ENCODE measurements at regions not wholly inside any gene's neighbourhood (a gene's known extent, or its start where the extent isn't known, plus 50 kb on each side); places are given as distances from the start of the nearest gene placed in this dataset.
"Not testable (repeated sequence)": the region's sequence is repeated elsewhere in the genome, so short reads cannot be mapped to it uniquely, and the experiment has no call there.

DNA sequence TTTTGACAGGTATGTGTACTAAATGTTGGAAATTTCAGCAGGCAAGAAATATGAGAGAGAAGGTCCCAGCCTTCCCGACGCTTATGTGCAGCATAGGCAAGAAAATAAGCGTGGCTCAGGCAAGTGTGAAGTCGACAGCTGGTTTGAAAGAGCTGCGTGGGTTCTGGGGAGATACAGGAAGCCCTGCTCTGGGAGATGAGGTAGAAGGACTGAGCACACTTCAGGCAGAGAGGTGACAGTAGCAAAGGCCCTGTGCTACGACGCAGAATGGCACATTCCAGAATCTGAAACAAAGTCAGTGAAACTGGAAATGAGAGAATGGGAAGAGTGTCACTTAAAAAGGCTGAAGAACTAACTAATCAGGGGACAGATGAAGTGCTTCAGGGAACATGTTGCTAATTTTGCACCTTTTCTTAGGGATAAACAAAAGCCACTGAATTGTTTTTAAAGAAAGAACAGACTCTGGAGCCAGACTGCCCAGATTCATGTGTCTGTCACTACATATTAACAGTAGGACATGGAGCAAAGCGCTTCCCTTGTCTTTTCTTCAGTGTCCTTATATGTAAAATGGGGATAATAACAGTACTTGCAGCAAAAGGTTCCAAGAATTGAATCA is 160.1 kb downstream of the SPRY2 start:
- H3K27me3 Mint-ChIP-seq (ENCODE audit: low read depth in 3 of 3): peaks cover 1 to 5% (median 1%) of the 10 kb centered on the region in 3 donors
- no peaks in the 10 kb centered on the region for H3K4me1 Mint-ChIP-seq
- H3K9me3 Mint-ChIP-seq: no peaks in the 10 kb centered on the region
- H3K27ac Mint-ChIP-seq: no peak overlapping the region
- no peak for DNase-seq
- H3K36me3 Mint-ChIP-seq: no peaks in the 10 kb centered on the region
- no peak overlapping the region for H3K4me3 Mint-ChIP-seq

GRCh38 chr13:80177327-80177726 is 163.6 kb downstream of the SPRY2 start:
- Mint-ChIP-seq H3K4me1 (no peaks in the 10 kb centered on the region), H3K27me3 (ENCODE audit: low read depth in 3 of 3) (no peaks in the 10 kb centered on the region), H3K36me3 (no peaks in the 10 kb centered on the region), H3K9me3 (no peaks in the 10 kb centered on the region), H3K4me3 (no peak overlapping the region), H3K27ac (no peak overlapping the region)
- DNase-seq: no peak

- H3K27me3 Mint-ChIP-seq (ENCODE audit: low read depth in 3 of 3): no peaks in the 10 kb centered on the region
- H3K9me3 Mint-ChIP-seq: no peaks in the 10 kb centered on the region
- no peak overlapping the region for H3K27ac Mint-ChIP-seq
- no peak overlapping the region for H3K4me3 Mint-ChIP-seq
- H3K4me1 Mint-ChIP-seq: no peaks in the 10 kb centered on the region
- no peak for DNase-seq
- no peaks in the 10 kb centered on the region for H3K36me3 Mint-ChIP-seq
These were observed 167.7 kb downstream of the SPRY2 start for GRCh38 chr13:80173224-80173623.

DNA sequence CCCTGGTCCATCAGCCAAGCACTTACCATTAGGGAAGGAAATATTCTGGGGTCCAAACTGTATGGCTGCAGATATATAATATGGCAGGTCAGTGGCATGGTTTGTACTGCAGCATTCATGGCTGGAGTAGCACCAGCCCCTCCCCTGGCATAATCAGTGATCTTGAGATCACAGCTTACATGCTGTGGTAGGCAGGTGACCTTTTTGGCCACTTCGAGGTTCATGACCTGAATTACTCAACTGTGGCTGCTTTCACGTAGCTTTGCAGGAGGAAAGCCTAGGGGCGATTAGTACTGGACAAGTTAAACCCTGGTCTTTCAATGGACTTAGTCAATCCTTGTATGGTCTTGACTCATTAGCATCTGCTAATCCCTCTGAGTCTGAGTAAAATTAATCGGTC is 169.8 kb downstream of the SPRY2 start:
- H3K9me3 Mint-ChIP-seq: peaks cover 0 to 2% (median 0%) of the 10 kb centered on the region in 6 donors
- H3K27ac Mint-ChIP-seq: no peak overlapping the region
- H3K27me3 Mint-ChIP-seq (ENCODE audit: low read depth in 3 of 3): peaks cover 0 to 2% (median 2%) of the 10 kb centered on the region in 3 donors
- DNase-seq: no peak
- H3K4me1 Mint-ChIP-seq: no peaks in the 10 kb centered on the region
- no peaks in the 10 kb centered on the region for H3K36me3 Mint-ChIP-seq
- no peak overlapping the region for H3K4me3 Mint-ChIP-seq

DNA sequence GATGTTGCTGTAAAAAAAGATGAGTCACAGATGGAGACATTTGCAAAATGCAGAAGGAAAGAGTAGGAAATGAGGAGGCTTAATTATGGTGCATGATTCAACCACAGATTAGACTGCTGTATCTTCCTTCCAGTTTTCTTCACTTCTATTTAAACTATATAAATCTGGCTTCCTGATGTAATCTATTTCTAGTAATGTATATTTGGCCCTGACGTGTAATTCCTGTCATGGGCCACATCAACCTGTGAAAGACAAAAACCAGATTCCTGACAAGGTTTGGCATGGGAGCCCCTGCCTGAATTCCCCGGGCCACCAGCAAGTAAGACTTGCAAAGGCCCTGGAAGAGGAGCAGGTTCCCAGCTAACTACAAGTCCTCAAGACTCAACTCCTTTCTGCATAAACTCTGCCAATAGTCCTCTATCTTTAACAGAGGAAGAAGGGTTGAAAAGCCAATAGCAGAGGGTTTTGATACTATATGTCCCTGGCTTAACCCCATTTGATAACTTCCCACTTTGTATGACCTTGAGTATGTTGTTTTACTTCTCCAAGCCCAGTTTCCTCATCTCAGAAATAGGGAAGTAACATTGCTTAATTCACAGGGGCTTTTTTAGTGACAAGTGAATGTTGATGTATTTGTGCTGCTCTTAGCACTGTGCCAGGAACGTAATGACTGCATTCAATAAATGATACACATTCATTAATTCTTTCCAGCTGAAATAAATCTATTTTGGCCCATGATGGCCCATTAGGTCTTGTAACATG is 172.7 kb downstream of the SPRY2 start:
- Mint-ChIP-seq H3K36me3 (no peaks in the 10 kb centered on the region), H3K4me1 (no peaks in the 10 kb centered on the region), H3K27ac (no peak overlapping the region), H3K4me3 (no peak overlapping the region), H3K9me3 (peaks cover 0 to 2% (median 0%) of the 10 kb centered on the region in 6 donors), H3K27me3 (ENCODE audit: low read depth in 3 of 3) (peaks cover 1 to 2% (median 2%) of the 10 kb centered on the region in 3 donors)
- DNase-seq: no peak

DNA sequence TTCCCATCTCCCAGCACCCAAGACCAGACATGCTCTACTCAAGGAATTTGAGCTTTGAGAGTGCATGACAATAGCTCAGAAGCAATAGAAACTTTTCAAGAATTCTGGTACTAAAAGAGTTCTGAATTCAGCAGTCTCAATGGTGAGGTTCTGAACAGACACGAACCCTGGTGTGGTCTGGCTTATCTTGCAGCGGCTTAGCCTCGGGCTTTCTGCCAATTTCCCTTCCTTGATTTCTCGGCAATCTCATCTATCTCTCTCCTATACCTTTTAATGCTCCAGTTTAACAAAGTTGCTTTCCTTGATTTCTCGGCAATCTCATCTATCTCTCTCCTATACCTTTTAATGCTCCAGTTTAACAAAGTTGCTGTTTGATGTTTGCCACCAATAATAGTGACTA is 174.6 kb downstream of the SPRY2 start:
- H3K27me3 Mint-ChIP-seq (ENCODE audit: low read depth in 3 of 3): peaks cover 1 to 3% (median 2%) of the 10 kb centered on the region in 3 donors
- no peak overlapping the region for H3K27ac Mint-ChIP-seq
- no peaks in the 10 kb centered on the region for H3K36me3 Mint-ChIP-seq
- H3K4me3 Mint-ChIP-seq: no peak overlapping the region
- DNase-seq: no peak
- H3K9me3 Mint-ChIP-seq: peaks cover 0 to 2% (median 0%) of the 10 kb centered on the region in 6 donors
- no peaks in the 10 kb centered on the region for H3K4me1 Mint-ChIP-seq

DNA sequence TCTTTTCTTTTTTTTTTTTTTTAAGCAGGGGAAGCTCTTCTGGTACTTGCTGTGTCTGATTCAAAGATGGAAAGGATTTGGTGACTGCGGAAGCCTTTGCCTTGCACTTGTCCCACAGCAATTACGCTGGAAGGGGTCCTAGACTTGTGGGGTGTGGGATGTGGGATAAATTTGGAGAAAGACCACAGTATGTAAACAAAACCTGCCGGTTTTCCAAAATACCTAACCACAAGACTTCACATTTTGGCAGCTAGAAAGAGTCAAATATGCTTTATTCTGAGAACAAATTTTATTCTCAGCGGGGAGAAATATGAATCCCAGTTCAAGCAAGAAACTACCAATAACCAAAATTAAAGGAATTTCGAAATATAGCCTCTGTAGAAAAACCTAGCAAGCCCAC is 176.5 kb downstream of the SPRY2 start:
- H3K27me3 Mint-ChIP-seq (ENCODE audit: low read depth in 3 of 3): peaks cover 1 to 5% (median 2%) of the 10 kb centered on the region in 3 donors
- H3K4me1 Mint-ChIP-seq: no peaks in the 10 kb centered on the region
- no peak for DNase-seq
- no peak overlapping the region for H3K4me3 Mint-ChIP-seq
- no peaks in the 10 kb centered on the region for H3K36me3 Mint-ChIP-seq
- peaks cover 0 to 2% (median 0%) of the 10 kb centered on the region in 6 donors for H3K9me3 Mint-ChIP-seq
- no peak overlapping the region for H3K27ac Mint-ChIP-seq

GRCh38 chr13:80161896-80162295 is 179.0 kb downstream of the SPRY2 start:
- Mint-ChIP-seq H3K27me3 (ENCODE audit: low read depth in 3 of 3) (peaks cover 0 to 3% (median 1%) of the 10 kb centered on the region in 3 donors), H3K27ac (no peak overlapping the region), H3K4me1 (no peaks in the 10 kb centered on the region), H3K9me3 (no peaks in the 10 kb centered on the region), H3K4me3 (no peak overlapping the region), H3K36me3 (no peaks in the 10 kb centered on the region)
- DNase-seq: no peak

GRCh38 chr13:80161219-80161618 is 179.7 kb downstream of the SPRY2 start:
- no peak overlapping the region for H3K4me3 Mint-ChIP-seq
- no peaks in the 10 kb centered on the region for H3K36me3 Mint-ChIP-seq
- H3K4me1 Mint-ChIP-seq: no peaks in the 10 kb centered on the region
- no peak for DNase-seq
- peaks cover 0 to 3% (median 1%) of the 10 kb centered on the region in 3 donors for H3K27me3 Mint-ChIP-seq (ENCODE audit: low read depth in 3 of 3)
- H3K27ac Mint-ChIP-seq: no peak overlapping the region
- peaks cover 0 to 4% (median 0%) of the 10 kb centered on the region in 6 donors for H3K9me3 Mint-ChIP-seq

- no peak for DNase-seq
- Mint-ChIP-seq H3K9me3 (peaks cover 0 to 4% (median 0%) of the 10 kb centered on the region in 6 donors), H3K4me1 (no peaks in the 10 kb centered on the region), H3K4me3 (no peak overlapping the region), H3K36me3 (no peaks in the 10 kb centered on the region), H3K27ac (no peak overlapping the region), H3K27me3 (ENCODE audit: low read depth in 3 of 3) (peaks cover 0 to 3% (median 1%) of the 10 kb centered on the region in 3 donors)
These were observed 180.8 kb downstream of the SPRY2 start for GRCh38 chr13:80160110-80160509.

GRCh38 chr13:80157261-80157932 is 183.5 kb downstream of the SPRY2 start:
- DNase-seq: no peak
- Mint-ChIP-seq H3K4me1 (no peaks in the 10 kb centered on the region), H3K4me3 (no peak overlapping the region), H3K36me3 (no peaks in the 10 kb centered on the region), H3K9me3 (peaks cover 0 to 4% (median 0%) of the 10 kb centered on the region in 6 donors), H3K27ac (no peak overlapping the region), H3K27me3 (ENCODE audit: low read depth in 3 of 3) (peaks cover 0 to 3% (median 0%) of the 10 kb centered on the region in 3 donors)

GRCh38 chr13:80152142-80152541 is 188.8 kb downstream of the SPRY2 start:
- not testable (repeated sequence) for H3K27ac Mint-ChIP-seq; H3K36me3 Mint-ChIP-seq; H3K27me3 Mint-ChIP-seq (ENCODE audit: low read depth in 3 of 3); H3K4me1 Mint-ChIP-seq; H3K4me3 Mint-ChIP-seq; DNase-seq; H3K9me3 Mint-ChIP-seq

GRCh38 chr13:80151016-80151415 is 189.9 kb downstream of the SPRY2 start:
- Mint-ChIP-seq H3K4me3 (no peak overlapping the region), H3K27me3 (ENCODE audit: low read depth in 3 of 3) (peaks cover 0 to 2% (median 0%) of the 10 kb centered on the region in 3 donors), H3K4me1 (no peaks in the 10 kb centered on the region), H3K9me3 (peaks cover 0 to 5% (median 0%) of the 10 kb centered on the region in 6 donors), H3K27ac (no peak overlapping the region), H3K36me3 (no peaks in the 10 kb centered on the region)
- DNase-seq: no peak

- no peak for DNase-seq
- H3K27ac Mint-ChIP-seq: no peak overlapping the region
- H3K36me3 Mint-ChIP-seq: no peaks in the 10 kb centered on the region
- H3K4me1 Mint-ChIP-seq: no peaks in the 10 kb centered on the region
- peaks cover 0 to 5% (median 0%) of the 10 kb centered on the region in 6 donors for H3K9me3 Mint-ChIP-seq
- peaks cover 0 to 2% (median 0%) of the 10 kb centered on the region in 3 donors for H3K27me3 Mint-ChIP-seq (ENCODE audit: low read depth in 3 of 3)
- no peak overlapping the region for H3K4me3 Mint-ChIP-seq
These were observed 191.2 kb downstream of the SPRY2 start for GRCh38 chr13:80149736-80150135.

All from immature natural killer cell (primary cell).